ENCODE measurements at regions not wholly inside any gene's neighbourhood (a gene's known extent, or its start where the extent isn't known, plus 50 kb on each side); places are given as distances from the start of the nearest gene placed in this dataset.
A peak's percentile ranks its signal among the peaks of the same experiment; 100 is the strongest.

DNA sequence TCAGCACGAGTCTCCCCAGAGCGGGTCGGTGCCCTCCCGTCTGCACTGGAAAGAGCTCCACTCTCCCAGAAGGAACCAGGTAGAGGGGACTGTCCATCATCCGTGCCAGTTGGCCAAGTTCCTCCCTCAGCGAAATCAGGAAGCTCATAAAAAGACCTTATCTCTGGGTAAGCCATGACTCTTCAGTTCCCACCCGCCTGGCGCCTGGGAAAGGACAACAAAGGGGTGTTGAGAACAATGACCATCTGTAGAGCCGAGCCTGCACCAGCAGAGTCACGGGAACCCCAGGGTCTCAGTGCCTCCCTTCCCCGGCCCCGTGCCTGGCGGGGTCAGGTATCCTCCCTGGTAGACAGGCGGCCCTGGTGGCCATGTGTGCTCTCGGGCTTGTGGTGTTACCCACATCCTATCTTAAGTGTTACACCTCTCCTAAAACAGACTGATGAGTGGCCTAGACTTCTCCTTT lies 190.7 kb downstream of the AXIN2 start:
- FAIRE-seq = peak; percentile 53
- no peak for DNase-seq (ENCODE audit: low spot score)

DNA sequence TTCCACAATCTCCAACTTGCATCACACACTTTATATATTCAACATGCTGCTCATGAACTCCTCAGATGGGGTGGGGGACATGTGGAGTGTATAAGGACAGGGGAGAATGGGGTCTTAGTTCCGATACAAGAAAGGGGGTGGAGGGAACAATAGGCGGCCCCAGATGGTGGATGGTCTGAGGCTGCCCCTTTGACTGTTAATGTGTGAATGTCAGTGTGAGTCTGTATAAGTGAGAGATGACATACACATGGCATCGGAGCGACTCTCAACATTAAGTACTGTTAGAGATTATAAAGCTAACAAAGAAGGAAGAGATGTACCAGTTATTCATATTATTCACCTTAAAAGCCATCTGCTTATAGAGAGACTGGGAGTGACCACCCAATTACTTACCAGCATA lies 193.1 kb downstream of the AXIN2 start:
- FAIRE-seq = no peak
- no peak for DNase-seq (ENCODE audit: low spot score)

DNA sequence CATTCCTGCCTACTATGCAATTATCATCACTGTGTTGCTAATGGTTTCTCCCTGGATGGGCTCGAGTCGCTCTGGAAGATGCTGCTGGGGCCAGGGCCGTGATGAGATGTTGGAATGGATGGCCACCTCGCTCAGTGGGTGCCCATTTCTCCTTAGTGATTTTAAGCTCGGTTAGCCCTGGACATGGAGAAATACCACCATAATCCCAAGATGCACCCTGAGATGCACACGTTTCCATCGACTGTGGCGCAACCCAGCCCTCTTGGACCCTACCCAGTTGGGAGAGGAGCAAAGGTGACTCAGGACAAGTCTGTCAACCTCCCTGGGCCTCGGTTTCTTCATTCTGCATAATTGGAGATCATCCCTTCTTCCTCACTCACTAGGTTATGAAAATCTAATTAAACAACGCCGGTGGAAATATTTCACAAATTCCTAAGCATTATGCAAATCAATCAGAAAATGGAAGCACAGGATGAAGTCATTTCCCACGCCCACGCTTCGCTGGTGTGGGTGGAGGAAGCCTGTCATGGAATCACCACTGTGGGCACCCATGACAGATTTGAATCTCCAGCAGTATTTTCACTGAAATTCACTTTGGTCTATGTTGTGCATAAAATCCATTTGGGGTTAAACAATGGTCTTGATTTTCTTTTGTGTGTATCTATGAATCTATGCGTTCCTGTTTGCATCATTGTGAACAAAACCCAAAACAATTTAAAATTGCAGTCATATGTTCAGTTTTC lies 195.2 kb downstream of the AXIN2 start:
- FAIRE-seq (peak; percentile 13), DNase-seq (ENCODE audit: low spot score) (no peak)

DNA sequence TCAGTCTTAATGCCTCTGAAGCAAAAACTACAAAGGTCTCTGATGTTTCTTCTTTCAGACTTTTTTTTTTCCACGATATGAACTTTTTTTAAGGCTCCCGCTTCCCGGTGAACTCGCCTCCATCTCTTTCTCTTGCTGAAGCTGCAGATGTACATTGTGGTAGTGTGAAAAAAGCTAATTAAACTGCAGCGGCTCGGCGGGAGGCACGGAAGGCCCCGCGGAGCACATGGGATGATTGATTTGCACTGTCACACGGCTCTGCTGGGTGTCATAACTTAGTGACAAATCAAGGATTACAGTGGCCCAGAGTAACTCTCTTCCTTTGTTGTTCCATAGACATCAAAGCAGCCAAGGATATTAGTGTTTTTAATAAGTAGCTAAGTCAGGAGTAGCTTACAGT lies 196.3 kb downstream of the AXIN2 start:
- no peak for FAIRE-seq
- DNase-seq (ENCODE audit: low spot score) = no peak

DNA sequence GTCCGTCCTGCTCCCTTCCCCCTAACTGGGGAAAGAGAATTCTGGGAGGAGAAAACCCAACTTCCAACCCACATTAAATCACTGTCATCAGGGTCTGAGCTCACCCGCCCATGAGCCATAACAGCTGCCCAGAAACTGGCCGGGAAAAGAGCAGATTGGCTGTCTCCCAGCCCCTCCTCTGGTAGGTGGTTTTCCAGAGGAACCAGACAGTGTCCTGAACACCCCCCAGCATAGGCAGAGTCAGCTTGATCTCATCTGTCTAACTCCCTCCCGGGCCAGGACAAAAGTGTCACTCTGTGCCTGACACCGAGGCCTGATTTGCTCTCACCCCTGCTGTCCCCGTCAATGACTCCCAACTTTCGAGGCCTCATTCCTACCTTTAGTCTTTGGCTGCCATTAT lies 197.0 kb downstream of the AXIN2 start:
- FAIRE-seq (no peak), DNase-seq (ENCODE audit: low spot score) (no peak)

DNA sequence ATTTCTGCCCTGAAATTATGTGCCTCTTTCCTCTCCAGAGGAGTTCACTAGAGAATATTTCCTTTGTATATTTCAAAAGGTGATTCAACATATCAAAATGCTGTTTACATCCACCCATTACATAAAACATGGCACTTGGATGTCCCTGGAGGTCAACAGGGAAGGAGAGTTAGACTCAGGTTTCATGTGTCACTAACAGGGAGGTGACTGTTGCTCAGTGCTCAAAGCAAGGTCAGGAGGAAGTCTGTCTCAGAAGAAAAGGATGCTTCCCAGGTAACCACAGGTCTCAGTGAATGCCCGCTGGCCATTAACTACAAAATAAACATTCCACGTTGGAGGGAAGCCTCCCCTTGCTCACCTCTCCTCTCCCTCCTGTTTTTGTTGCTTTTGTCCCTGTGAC lies 198.6 kb downstream of the AXIN2 start:
- FAIRE-seq = peak; percentile 9

DNA sequence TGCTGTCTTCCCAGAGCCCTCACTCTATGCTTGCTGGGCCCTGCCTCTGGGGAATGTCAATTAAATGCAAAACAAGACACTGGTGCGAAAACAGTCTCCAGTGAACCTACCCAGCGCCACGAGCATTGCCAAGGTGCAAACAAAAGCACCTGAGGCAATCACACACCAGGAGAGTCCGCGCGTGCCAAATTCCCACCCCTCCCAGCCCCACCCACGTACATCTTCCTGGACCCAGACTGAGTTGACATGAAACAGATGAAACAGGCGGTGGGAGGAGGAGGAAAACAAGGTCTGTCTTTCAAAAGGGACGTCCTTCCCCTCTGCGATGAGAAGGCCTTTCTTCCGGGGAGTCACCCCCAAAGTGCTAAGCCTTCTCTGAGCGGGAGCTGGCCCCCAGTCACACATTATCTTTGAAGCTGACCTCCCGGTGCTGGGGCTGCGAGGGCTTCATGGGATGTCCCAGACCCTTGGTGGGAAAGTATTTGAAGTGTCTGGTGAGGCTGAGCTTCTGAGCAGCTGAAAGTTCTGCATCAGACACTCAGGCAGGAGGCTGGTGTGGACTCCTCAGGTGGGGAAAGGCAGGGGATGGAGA lies 200.4 kb downstream of the AXIN2 start:
- peak; percentile 56 for FAIRE-seq
- no peak for DNase-seq (ENCODE audit: low spot score)

More for the DNA sequence above, 198.6 kb downstream of the AXIN2 start:
- DNase-seq (ENCODE audit: low spot score) = peak; percentile 66

DNA sequence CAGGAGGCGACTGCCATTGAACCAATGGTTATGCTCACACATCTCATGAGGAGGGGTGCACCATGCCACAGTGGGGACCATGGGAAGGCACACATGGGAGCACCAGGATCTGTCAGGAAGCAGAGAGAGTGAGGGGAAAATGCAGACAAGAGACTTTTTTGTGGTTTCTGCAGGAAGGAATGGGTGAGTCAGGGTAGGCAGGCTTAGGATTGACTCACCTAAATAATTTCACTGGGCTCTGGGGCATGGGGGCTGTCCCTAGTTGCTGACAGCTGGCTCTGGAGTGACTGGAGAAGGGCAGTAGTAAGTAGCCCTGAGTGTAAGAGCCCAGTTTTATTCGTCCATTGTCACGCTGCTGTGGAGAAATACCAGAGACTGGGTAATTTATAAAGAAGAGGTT lies 202.4 kb downstream of the AXIN2 start:
- peak; percentile 76 for FAIRE-seq
- peak; percentile 89 for DNase-seq (ENCODE audit: low spot score)

DNA sequence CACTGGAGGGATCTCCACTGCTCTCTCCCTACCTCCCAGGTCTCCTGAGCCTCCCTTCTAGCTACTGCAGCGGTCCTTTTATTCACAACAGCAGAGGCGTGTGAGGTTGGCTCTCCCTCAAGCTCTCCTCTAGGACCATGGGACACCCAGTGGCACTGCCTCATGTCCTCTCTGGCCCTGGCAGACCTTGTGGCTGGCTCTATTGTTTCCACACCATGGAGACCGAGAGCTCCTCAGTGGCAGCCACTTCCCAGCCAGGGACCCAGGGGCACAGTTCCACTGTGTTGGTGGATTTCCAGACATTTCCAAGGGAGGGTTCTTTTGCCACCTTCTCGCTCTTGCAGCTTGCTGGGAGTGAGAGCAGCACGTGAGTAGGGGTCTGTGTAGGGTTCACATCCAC lies 204.9 kb downstream of the AXIN2 start:
- FAIRE-seq (no peak), DNase-seq (ENCODE audit: low spot score) (no peak)

DNA sequence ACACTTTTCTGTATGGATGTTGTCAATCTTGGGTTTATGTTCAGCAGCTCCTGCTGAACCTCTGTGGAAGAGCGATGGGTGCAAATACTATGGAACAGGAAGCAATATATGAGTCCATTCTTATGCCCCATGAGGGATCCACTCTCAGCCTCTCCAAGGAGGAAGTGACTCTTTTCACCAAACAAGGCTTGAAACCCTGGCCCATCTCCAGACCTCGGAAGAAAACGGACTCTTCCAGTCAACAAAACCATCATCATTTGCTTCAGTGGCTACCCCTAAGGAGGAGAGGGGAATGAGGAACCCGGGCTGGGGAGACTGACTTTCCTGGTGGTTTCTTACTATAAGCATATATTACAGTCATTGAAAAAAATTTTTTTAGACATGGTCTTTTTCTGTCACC lies 206.2 kb downstream of the AXIN2 start:
- FAIRE-seq = no peak
- no peak for DNase-seq (ENCODE audit: low spot score)

DNA sequence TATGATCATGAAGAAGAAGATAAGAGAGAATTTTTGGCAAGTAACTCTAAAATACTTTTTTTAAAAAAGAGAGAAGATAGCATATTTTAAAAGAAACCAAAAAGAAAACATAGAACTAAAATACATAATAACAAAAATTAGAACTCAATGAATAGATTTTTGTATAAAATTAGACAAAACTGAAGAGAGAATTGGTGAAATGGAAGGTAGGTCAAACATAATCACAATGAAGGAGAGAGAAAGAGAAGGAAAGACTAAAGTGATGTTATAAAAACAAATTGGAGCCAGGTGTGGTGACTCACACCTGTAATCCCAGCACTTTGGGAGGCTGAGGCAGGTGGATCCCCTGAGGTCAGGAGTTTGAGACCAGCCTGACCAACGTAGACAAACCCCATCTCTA lies 211.5 kb downstream of the AXIN2 start:
- FAIRE-seq = no peak
- no peak for DNase-seq (ENCODE audit: low spot score)

DNA sequence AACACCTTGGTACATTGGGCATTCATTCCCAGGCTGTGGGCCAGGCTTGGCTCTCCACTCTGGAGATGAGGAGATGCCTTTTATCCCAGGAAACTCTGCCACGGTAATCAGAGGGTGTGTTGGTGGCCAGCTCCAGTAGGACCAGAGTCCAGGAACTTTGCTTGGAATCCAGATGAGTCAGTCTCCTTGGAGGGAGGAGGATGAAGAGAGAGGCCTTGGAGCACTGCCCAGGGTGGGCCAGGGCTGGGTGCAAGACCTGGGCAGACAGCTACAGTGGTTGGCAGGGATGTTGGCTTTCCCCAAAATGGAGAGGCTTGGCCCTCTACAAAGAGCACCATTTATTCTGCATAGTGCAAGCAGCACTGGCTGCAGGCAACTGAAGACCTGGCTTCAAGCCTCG lies 209.0 kb downstream of the RGS9 start:
- FAIRE-seq (peak; percentile 37), DNase-seq (ENCODE audit: low spot score) (peak; percentile 64)

DNA sequence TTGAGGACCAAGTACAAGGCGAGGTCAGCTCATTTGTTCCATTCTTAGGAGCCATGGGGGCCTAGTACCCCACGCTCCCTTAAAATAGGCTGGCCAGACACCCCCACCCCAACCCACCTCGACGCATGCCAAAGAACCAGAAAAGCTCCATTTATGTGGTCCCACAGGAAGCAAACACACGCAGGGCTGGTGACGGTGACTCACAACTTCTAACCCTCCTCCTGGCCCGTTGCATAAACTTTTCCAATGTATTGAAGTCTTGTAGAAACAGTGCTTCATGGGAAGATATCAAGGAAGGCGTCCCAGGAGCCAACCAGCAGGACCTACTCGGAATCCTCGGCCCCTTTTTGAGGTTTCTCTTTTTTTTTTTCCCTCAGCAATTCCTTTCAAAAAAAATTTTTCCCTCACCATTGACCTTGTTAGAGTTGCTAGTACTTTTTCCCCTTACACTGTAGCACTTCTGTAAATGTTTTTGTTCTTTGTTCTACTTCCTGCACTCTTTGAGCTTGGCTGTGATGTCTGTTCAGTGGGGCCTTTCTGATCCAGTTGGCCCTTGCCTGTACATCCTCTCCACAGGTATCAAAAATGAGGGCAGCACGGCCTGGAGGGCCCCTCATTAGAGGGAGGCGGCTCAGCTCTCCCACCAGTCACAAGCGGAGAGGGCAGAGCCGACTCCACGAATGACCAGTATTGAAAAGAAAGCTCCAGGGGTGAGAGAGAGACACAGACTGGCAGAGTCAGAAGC lies 208.3 kb downstream of the RGS9 start:
- DNase-seq (ENCODE audit: low spot score) = peak; percentile 76
- peak; percentile 32 for FAIRE-seq

DNA sequence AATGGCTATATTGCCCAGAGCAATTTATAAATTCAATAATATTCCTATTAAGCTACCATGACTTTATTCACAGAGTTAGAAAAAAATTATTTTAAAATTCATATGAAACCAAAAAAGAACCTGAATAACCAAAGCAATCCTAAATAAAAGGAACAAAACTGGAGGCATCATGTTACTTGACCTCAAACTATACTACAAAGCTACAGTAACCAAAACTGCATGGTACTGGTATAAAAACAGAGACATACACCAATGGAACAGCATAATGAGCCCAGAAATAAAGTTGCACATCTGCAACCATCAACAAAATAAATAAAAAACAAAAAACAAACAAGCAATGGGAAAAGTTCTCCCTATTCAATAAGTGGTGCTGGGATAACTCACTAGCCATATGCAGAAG lies 203.2 kb downstream of the RGS9 start:
- DNase-seq (ENCODE audit: low spot score) (no peak), FAIRE-seq (no peak)

DNA sequence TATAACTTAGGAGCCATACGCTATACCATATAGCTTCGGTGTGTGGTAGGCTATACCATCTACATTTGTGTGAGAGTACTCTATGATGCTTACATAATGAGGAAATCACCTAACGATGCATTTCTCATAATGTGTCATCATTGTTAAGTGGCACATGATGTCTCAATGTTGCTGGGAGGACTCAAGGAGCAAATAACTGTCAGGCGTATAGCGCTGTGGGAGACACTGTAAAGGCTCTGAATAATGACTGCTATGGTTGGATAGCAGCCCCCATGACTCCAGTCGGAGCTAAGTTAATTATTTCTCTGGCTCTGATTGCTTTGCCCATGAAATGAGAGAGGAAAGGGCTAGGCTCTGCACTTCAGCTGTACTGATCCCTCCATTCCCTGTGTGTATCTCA lies 197.2 kb downstream of the RGS9 start:
- no peak for DNase-seq (ENCODE audit: low spot score)
- peak; percentile 63 for FAIRE-seq

DNA sequence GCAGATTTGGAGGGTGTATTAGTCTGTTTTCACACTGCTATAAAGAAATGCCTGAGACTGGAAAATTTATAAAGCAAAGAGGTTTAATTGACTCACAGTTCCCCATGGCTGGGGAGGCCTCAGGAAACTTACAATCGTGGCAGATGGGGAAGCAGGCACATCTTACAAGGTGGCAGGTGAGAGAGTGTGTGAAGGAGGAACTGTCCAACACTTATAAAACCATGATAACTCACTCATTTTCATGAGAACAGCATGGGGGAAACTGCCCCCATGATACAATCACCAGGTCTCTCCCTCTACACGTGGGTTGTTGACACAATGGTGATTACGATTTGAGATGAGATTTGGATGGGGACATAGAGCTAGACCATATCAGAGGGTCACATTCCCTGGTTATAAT lies 195.6 kb downstream of the RGS9 start:
- peak; percentile 83 for FAIRE-seq
- no peak for DNase-seq (ENCODE audit: low spot score)

DNA sequence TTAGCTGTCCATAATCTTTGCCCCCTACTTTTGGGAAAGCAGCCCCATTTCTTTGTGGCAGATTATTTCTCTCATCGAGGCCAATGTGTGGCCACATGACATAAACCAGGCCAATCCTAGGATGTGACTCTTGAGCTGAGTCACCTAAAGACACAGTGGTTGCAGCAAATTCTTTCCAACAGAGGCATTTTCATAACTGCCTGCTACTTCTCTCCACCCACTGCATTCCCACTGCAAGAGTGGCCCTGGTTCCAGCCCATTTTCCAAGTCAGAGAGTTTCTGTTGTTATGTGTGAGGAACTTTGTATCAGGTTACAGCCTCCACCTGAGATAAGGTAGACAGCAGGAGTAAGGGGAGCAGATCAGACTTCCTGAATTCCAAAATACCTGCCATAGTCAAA lies 195.2 kb downstream of the RGS9 start:
- peak; percentile 85 for FAIRE-seq
- DNase-seq (ENCODE audit: low spot score) = peak; percentile 79

DNA sequence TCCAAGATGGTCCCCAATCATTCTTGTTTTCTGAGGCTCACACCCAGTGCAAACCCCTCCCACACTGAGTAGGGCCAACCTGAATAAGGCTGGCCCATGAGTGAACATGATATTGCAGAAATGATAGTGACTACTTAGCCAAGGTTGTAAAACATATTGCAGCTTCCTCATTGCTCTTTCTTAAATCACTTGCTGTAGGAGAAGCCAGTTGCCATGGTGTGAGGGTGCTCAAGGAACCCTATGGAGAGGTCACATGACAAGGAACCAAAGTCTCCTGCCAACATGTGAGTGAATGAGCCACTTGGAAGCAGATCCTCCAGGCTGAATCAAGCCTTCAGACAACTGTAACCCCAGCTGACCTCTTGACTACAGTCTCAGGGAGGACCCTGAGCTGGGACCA lies 191.4 kb downstream of the RGS9 start:
- DNase-seq (ENCODE audit: low spot score) = no peak
- no peak for FAIRE-seq

DNA sequence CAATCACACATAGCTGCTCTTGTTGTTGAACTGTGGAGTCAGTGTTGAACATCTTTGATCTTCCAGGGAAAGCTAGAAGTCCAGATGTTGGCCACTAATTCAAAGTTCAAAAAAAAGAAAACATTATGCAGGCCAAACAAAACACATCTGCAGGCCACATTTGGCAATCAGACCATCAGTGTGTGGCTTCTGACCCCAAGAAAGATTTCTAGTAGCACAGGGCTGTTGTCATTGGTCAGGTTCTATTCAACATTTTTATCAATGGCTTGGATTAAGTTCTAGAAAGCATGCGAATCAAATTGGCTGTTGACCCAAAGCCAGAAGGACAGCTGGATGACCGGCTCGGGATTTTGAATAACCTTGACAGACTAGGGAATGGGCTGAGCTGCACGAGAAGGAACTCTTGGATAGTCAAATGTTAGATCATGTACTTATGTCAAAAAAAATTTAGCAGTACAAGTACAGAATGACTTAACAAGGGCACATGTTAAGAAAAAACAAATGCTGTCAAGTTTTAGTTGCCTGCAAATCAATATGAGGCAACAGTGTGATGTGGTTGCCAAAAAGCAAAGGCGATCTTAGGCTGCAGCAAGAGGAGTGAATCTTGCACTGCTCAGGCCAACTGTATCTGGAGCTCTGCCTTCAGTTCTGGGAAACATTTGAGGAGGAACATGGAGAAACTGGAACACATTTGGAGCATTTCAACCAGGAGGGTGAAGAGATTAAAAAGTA lies 187.6 kb downstream of the RGS9 start:
- FAIRE-seq (no peak), DNase-seq (ENCODE audit: low spot score) (no peak)

DNA sequence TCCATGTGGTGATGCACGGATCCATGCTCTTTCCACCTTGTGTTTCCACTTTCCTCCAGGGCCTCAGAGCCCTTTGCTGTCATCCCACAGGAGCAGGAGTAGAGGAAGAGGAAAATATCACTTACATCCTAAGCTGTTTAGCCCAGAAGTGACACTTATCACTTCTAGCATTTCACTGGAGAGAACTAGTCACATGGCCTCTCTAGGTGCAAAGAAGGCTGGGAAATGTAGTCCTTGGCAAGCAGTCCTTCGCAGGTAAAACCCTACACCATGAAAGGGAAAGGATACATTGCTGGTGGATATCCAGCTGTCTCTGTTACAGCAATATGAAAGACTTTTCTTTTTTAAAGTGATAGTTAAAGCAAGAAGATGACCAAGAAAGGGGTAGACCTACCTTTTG lies 185.9 kb downstream of the RGS9 start:
- FAIRE-seq = no peak
- no peak for DNase-seq (ENCODE audit: low spot score)

DNA sequence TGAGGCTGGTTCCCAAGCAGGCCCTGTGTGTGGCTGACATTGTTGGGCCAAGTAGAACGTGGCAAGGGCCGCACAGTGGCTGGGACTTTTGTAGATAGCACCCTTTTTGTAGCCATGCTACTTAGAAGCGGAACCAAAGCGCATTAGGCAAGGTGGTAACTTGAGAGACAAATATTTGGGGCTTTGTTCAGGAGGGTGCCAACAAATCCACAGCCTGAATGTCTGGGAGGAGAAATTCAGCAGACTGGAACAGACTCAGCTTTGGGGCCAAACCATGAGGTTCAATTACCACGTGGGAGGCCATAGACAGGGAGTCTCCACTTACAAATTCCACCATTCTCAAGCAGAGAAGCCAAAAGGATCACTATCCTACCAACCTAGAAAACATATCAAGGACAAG lies 183.7 kb downstream of the RGS9 start:
- FAIRE-seq = peak; percentile 30
- DNase-seq (ENCODE audit: low spot score) = no peak

DNA sequence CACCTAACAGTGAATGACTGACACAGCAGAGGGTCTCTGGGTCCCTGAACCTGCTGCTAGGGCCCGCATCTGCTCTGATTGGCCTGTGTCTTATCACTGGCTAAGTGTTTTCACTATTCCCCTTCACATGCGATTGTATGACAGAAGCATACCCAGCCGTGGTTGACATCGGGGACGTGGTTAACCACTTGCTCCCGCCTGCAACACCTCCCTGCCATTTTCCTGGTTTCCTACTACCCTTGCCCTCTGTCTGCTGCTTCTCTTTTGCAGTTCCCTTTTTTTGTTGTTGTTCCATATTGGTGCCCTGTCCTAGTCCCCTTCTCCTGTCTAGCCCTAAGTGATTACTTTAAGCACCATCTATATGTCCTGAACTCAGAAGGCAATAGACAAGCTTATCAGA lies 177.0 kb downstream of the RGS9 start:
- FAIRE-seq = peak; percentile 55
- DNase-seq (ENCODE audit: low spot score) = no peak

Measured in urothelium cell line (cell line).